ENCODE measurements at regions not wholly inside any gene's neighbourhood (a gene's known extent, or its start where the extent isn't known, plus 50 kb on each side); places are given as distances from the start of the nearest gene placed in this dataset.

DNA sequence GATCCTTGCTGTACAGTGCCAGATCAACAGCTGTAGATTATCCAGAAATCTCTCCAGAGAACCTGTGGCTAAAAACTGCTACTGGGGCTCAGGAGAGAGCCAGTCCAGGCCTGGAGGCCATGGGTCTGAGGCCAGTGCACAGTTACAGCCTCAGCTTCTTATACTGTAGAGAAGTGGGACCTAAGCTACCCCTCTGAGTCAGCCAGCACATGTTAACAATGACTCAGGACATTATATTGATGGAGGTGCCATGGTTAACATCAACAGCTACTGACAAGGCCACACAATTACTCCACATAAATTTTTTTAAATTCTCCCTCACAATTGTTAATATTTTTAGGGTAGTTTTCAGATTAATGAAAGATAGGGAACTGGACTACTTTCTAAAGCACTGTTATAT is 138.5 kb downstream of the RBM26 start:
- no peak overlapping the region for H3K14ac ChIP-seq (ENCODE audit: low read length)
- no peak overlapping the region for H3K27ac ChIP-seq (replicated peaks; ENCODE audit: low read length)
- no peak overlapping the region for H2AFZ ChIP-seq (ENCODE audit: low read length)
- no peak overlapping the region for H2BK5ac ChIP-seq (ENCODE audit: low read length)
- H2BK120ac ChIP-seq (ENCODE audit: low read depth, low read length), result no peak overlapping the region
- no peak overlapping the region for H3K4me2 ChIP-seq (ENCODE audit: insufficient read depth, low read length, poor library complexity, severe bottlenecking)
- H3K4ac ChIP-seq (ENCODE audit: low read length), result no peak overlapping the region
- DNase-seq (ENCODE audit: low spot score), result no peak
- no peaks in the 10 kb centered on the region for H3K79me1 ChIP-seq (ENCODE audit: low read depth, low read length)
- H4K91ac ChIP-seq (ENCODE audit: low read depth, low read length, poor library complexity), result no peak overlapping the region
- H2AK5ac ChIP-seq (ENCODE audit: low read depth, low read length), result no peak overlapping the region
- peaks cover 6 to 10% of the 10 kb centered on the region in 2 donors for H3K9me3 ChIP-seq (replicated peaks in 1 of 2; ENCODE audit: control insufficient read depth in 2 of 2, insufficient read depth in 1 of 2, low read depth in 1 of 2, low read length in 2 of 2)
- H3K4me1 ChIP-seq (ENCODE audit: control insufficient read depth in 2 of 2, insufficient read depth in 1 of 2, low read depth in 1 of 2, low read length in 2 of 2), result peaks cover 0 to 7% of the 10 kb centered on the region in 2 donors
- H3K36me3 ChIP-seq (replicated peaks in 1 of 2; ENCODE audit: control insufficient read depth in 2 of 2, insufficient read depth in 2 of 2, low read length in 2 of 2), result peaks cover 0 to 2% of the 10 kb centered on the region in 2 donors
- H4K8ac ChIP-seq (ENCODE audit: low read depth, low read length), result no peak overlapping the region
- no peak overlapping the region for H2BK12ac ChIP-seq (ENCODE audit: low read length)
- no peak overlapping the region for H3K4me3 ChIP-seq (ENCODE audit: low read length in 2 of 2)
- no peak overlapping the region for H2BK15ac ChIP-seq (ENCODE audit: low read length)
- no peak overlapping the region for H3K18ac ChIP-seq (ENCODE audit: low read length)
- H3K23ac ChIP-seq (ENCODE audit: low read depth, low read length, poor library complexity), result no peak overlapping the region
- H3K9ac ChIP-seq (ENCODE audit: low read depth, low read length, poor library complexity), result no peak overlapping the region
- no peaks in the 10 kb centered on the region for H3K27me3 ChIP-seq (ENCODE audit: control insufficient read depth in 3 of 3, insufficient read depth in 3 of 3, low read depth in 1 of 3, low read length in 3 of 3)

DNA sequence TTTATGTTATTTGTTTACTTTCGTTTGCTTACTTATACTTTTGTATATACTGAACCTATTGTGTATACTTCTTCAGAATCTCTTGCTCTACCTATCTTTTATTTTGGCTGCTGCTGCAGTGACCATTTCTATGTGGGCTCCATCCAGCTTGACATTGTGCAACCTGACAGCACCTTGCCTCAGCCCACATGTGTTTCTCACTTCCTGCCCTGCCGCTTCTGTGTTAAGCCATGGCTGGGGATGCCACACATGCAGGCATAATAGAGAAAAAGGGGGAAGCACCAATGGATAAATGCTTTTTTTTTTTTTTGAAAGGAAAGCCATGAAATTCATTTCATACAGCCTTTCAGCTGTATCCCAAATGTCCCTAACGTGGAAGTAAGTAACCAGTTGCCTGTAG is 147.6 kb downstream of the RBM26 start:
- H3K9me3 ChIP-seq (replicated peaks in 1 of 2; ENCODE audit: control insufficient read depth in 2 of 2, insufficient read depth in 1 of 2, low read depth in 1 of 2, low read length in 2 of 2), result peaks cover 0 to 2% of the 10 kb centered on the region in 2 donors
- H2AK5ac ChIP-seq (ENCODE audit: low read depth, low read length), result no peak overlapping the region
- no peaks in the 10 kb centered on the region for H3K4me1 ChIP-seq (ENCODE audit: control insufficient read depth in 2 of 2, insufficient read depth in 1 of 2, low read depth in 1 of 2, low read length in 2 of 2)
- H2BK5ac ChIP-seq (ENCODE audit: low read length), result no peak overlapping the region
- H3K18ac ChIP-seq (ENCODE audit: low read length), result no peak overlapping the region
- H4K8ac ChIP-seq (ENCODE audit: low read depth, low read length), result no peak overlapping the region
- no peak overlapping the region for H3K9ac ChIP-seq (ENCODE audit: low read depth, low read length, poor library complexity)
- H3K79me1 ChIP-seq (ENCODE audit: low read depth, low read length), result no peaks in the 10 kb centered on the region
- H3K14ac ChIP-seq (ENCODE audit: low read length), result no peak overlapping the region
- H2BK120ac ChIP-seq (ENCODE audit: low read depth, low read length), result no peak overlapping the region
- no peaks in the 10 kb centered on the region for H3K36me3 ChIP-seq (replicated peaks in 1 of 2; ENCODE audit: control insufficient read depth in 2 of 2, insufficient read depth in 2 of 2, low read length in 2 of 2)
- H3K27ac ChIP-seq (replicated peaks; ENCODE audit: low read length), result no peak overlapping the region
- no peak overlapping the region for H4K91ac ChIP-seq (ENCODE audit: low read depth, low read length, poor library complexity)
- H3K4ac ChIP-seq (ENCODE audit: low read length), result no peak overlapping the region
- no peak for DNase-seq (ENCODE audit: low spot score)
- H3K4me3 ChIP-seq (ENCODE audit: low read length in 2 of 2), result no peak overlapping the region
- no peak overlapping the region for H2BK15ac ChIP-seq (ENCODE audit: low read length)
- H3K27me3 ChIP-seq (ENCODE audit: control insufficient read depth in 3 of 3, insufficient read depth in 3 of 3, low read depth in 1 of 3, low read length in 3 of 3), result no peaks in the 10 kb centered on the region
- no peak overlapping the region for H2BK12ac ChIP-seq (ENCODE audit: low read length)
- no CpG with 5 or more reads among the region's 3 CpGs for WGBS, 2 donors (ENCODE audit: extremely low coverage in 2 of 2, insufficient read length in 2 of 2, insufficient replicate concordance in 1 of 2)
- H3K23ac ChIP-seq (ENCODE audit: low read depth, low read length, poor library complexity), result no peak overlapping the region
- H2AFZ ChIP-seq (ENCODE audit: low read length), result no peak overlapping the region
- no peak overlapping the region for H3K4me2 ChIP-seq (ENCODE audit: insufficient read depth, low read length, poor library complexity, severe bottlenecking)

DNA sequence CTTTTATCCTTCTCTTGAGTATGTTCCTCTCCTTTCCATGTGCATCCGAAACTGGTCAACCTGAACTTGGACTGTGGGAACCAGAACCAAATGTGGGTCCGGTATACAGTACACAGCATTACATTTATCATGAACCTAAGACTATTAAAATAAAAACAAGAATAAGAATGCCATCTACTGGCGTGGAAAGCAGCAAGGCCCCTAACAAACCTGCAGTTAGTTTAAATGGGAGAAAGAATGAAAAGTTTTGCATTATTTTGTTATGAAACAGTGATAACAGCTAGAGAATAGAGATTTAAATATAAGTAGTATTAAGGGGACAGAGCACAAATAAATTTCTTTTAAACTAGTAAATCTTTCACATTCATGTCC is 159.5 kb downstream of the RBM26 start:
- Histone ChIP-seq H3K23ac (ENCODE audit: low read depth, low read length, poor library complexity) (no peak overlapping the region), H3K14ac (ENCODE audit: low read length) (no peak overlapping the region), H3K36me3 (replicated peaks in 1 of 2; ENCODE audit: control insufficient read depth in 2 of 2, insufficient read depth in 2 of 2, low read length in 2 of 2) (no peaks in the 10 kb centered on the region)

DNA sequence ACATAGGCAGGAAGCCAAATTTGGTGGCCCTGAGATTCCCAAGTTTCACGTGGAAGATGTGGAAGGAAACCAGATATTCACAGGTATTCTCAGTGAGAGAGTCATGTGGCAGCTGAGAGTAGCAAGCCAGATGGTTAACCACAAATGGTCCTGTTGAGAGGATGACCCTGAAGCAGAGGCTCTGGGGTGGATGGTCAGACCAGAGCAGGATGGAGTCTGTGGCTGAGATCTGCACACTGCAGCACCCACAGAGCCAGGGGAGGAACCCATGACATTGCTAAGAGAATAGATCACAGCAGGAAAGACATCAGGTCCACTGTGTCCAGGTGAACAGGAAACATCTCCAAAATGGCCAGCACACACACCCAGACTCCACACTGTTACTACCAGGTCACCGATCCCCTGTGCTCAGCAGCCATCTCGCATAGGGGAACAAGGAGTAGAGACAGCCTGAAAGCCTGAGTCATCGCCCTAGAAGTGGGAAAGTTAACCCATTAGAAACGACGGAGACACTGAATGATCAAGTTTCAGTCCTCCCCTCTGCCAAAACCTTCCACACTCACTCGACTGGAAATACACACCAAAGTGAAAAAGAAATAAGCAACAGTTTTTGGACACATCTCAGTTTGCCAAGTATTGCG is 160.0 kb downstream of the RBM26 start:
- Histone ChIP-seq H2AK5ac (ENCODE audit: low read depth, low read length) (peak overlapping the region; percentile 11), H3K9ac (ENCODE audit: low read depth, low read length, poor library complexity) (no peak overlapping the region), H4K91ac (ENCODE audit: low read depth, low read length, poor library complexity) (no peak overlapping the region), H3K27me3 (ENCODE audit: control insufficient read depth in 3 of 3, insufficient read depth in 3 of 3, low read depth in 1 of 3, low read length in 3 of 3) (no peaks in the 10 kb centered on the region), H3K4me2 (ENCODE audit: insufficient read depth, low read length, poor library complexity, severe bottlenecking) (no peak overlapping the region), H3K23ac (ENCODE audit: low read depth, low read length, poor library complexity) (no peak overlapping the region), H3K9me3 (replicated peaks in 1 of 2; ENCODE audit: control insufficient read depth in 2 of 2, insufficient read depth in 1 of 2, low read depth in 1 of 2, low read length in 2 of 2) (no peaks in the 10 kb centered on the region), H3K18ac (ENCODE audit: low read length) (peak overlapping the region; percentile 34), H3K4me1 (ENCODE audit: control insufficient read depth in 2 of 2, insufficient read depth in 1 of 2, low read depth in 1 of 2, low read length in 2 of 2) (no peaks in the 10 kb centered on the region), H3K4ac (ENCODE audit: low read length) (no peak overlapping the region), H3K4me3 (ENCODE audit: low read length in 2 of 2) (no peak overlapping the region), H3K27ac (replicated peaks; ENCODE audit: low read length) (no peak overlapping the region), H2BK5ac (ENCODE audit: low read length) (no peak overlapping the region), H3K79me1 (ENCODE audit: low read depth, low read length) (no peaks in the 10 kb centered on the region), H4K8ac (ENCODE audit: low read depth, low read length) (peak overlapping the region; percentile 19), H2BK15ac (ENCODE audit: low read length) (no peak overlapping the region), H2AFZ (ENCODE audit: low read length) (no peak overlapping the region), H3K14ac (ENCODE audit: low read length) (no peak overlapping the region), H2BK12ac (ENCODE audit: low read length) (no peak overlapping the region), H3K36me3 (replicated peaks in 1 of 2; ENCODE audit: control insufficient read depth in 2 of 2, insufficient read depth in 2 of 2, low read length in 2 of 2) (no peaks in the 10 kb centered on the region), H2BK120ac (ENCODE audit: low read depth, low read length) (no peak overlapping the region)
- WGBS, 2 donors (ENCODE audit: extremely low coverage in 2 of 2, insufficient read length in 2 of 2, insufficient replicate concordance in 1 of 2), result no CpG with 5 or more reads among the region's 8 CpGs
- DNase-seq (ENCODE audit: low spot score), result no peak

More for the DNA sequence above, 159.5 kb downstream of the RBM26 start:
- H3K79me1 ChIP-seq (ENCODE audit: low read depth, low read length), result no peaks in the 10 kb centered on the region
- H2BK120ac ChIP-seq (ENCODE audit: low read depth, low read length), result no peak overlapping the region
- H3K27ac ChIP-seq (replicated peaks; ENCODE audit: low read length), result no peak overlapping the region
- no peak overlapping the region for H3K4ac ChIP-seq (ENCODE audit: low read length)
- no peak overlapping the region for H3K18ac ChIP-seq (ENCODE audit: low read length)
- no peak overlapping the region for H3K9ac ChIP-seq (ENCODE audit: low read depth, low read length, poor library complexity)
- H3K27me3 ChIP-seq (ENCODE audit: control insufficient read depth in 3 of 3, insufficient read depth in 3 of 3, low read depth in 1 of 3, low read length in 3 of 3), result no peaks in the 10 kb centered on the region
- H3K4me2 ChIP-seq (ENCODE audit: insufficient read depth, low read length, poor library complexity, severe bottlenecking), result no peak overlapping the region
- no peak overlapping the region for H3K4me3 ChIP-seq (ENCODE audit: low read length in 2 of 2)
- no peak overlapping the region for H4K8ac ChIP-seq (ENCODE audit: low read depth, low read length)
- no peak for DNase-seq (ENCODE audit: low spot score)
- H3K9me3 ChIP-seq (replicated peaks in 1 of 2; ENCODE audit: control insufficient read depth in 2 of 2, insufficient read depth in 1 of 2, low read depth in 1 of 2, low read length in 2 of 2), result peaks cover 0 to 1% of the 10 kb centered on the region in 2 donors
- WGBS, 2 donors (ENCODE audit: extremely low coverage in 2 of 2, insufficient read length in 2 of 2, insufficient replicate concordance in 1 of 2), result no CpG with 5 or more reads among the region's 3 CpGs
- no peak overlapping the region for H4K91ac ChIP-seq (ENCODE audit: low read depth, low read length, poor library complexity)
- H2AFZ ChIP-seq (ENCODE audit: low read length), result no peak overlapping the region
- H2BK5ac ChIP-seq (ENCODE audit: low read length), result no peak overlapping the region
- no peak overlapping the region for H2AK5ac ChIP-seq (ENCODE audit: low read depth, low read length)
- no peak overlapping the region for H2BK12ac ChIP-seq (ENCODE audit: low read length)
- H2BK15ac ChIP-seq (ENCODE audit: low read length), result no peak overlapping the region
- no peaks in the 10 kb centered on the region for H3K4me1 ChIP-seq (ENCODE audit: control insufficient read depth in 2 of 2, insufficient read depth in 1 of 2, low read depth in 1 of 2, low read length in 2 of 2)
